Inferior parietal cortex (tissue), 1 donor: ENCODE measurements at regions not wholly inside any gene's neighbourhood (a gene's known extent, or its start where the extent isn't known, plus 50 kb on each side); places are given as distances from the start of the nearest gene placed in this dataset.
"Not testable (repeated sequence)": the region's sequence is repeated elsewhere in the genome, so short reads cannot be mapped to it uniquely, and the experiment has no call there.

Experiments
- DNase-seq: peaks from one replicate; pipeline ENCODE4 v3.0.0-alpha.2; 2016; ENCODE audit errors: extremely low spot score

DNA sequence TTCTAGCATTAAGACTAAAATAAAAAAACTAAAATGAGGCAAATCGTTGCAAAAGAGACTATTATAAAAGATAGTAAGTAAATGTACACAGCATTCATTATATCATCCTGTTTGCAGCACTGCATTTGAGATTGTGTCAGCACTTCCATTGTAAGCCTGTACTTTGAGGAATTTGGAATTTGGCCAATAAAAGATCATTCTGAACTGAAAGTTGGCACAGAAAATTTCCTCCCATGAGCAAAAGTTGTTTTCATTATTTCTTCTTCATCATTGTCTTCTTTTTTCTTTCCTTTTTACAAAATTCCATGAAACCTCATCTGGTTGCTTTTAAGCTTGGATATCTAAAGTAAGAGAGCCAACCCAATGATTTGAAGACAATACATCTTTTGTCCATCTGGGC, 199.3 kb upstream of the ADAMTSL1 start:
- peak; percentile 9 for DNase-seq

DNA sequence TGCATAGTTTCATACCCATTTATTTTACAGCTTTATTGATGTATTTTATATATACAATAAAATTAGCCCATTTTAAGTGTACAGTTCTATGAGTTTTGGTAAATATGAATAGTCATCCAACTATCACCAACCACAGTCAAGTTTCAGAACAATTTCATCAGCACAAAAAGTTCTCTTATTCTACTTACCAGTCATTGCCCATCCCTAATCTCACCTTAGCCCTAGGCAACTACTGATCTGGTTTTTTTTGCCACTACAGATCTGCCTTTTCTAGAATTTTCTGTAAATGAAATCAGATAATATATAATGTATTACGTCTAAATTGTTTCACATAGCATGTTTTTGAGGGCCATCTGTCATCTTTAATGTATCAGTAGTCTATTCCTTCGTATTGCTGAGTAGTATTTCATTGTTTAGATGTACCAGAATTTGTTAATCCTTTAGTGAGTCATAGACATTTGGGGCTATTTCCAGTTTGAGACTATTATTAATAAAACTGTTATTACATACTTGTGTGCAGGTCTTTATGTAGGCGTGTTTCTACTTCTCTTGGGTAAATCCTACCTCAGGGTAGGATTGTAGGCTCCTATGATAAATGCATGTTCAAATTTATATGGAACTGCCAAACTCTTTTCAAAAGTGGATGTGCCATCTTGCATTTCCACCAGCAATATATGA, 198.5 kb upstream of the ADAMTSL1 start:
- no peak for DNase-seq

DNA sequence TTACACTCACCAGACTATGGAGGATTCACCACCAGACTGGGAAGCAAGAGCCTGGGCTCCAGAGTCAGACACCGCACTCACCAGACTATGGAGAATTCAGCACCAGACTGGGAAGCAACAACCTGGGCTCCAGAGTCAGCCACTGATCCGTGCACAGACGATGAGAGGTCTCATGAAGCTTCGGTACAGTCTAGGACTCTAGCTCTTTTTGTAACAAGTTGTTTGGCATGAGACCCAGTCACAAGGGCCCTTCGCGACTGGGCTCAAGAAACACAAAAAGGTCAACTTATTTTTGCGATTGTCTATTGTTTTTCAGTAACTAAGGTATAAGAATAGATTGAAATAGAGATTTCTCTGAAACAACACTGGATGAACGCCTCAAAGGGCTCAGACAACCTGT, 192.7 kb upstream of the ADAMTSL1 start:
- no peak for DNase-seq

DNA sequence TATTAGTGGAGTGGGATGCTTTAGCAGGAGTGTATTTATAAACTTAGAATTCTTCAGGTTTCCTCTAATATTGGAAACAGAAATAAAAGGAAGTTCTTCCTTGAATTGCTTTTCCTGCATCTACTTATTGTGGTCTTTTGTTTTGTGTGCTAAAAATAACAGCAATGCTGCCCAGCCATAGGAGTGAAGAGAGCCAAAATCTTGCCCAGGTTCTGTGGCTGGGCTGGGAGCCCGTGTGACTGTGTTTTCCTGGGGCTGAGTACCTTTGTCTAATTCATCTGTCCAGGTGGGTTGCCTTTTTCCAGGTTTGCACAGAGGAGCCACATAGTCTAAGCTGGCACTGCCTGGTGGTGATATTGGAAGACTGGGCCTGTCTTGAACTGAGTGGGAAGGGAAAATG, 179.7 kb upstream of the ADAMTSL1 start:
- DNase-seq: no peak

DNA sequence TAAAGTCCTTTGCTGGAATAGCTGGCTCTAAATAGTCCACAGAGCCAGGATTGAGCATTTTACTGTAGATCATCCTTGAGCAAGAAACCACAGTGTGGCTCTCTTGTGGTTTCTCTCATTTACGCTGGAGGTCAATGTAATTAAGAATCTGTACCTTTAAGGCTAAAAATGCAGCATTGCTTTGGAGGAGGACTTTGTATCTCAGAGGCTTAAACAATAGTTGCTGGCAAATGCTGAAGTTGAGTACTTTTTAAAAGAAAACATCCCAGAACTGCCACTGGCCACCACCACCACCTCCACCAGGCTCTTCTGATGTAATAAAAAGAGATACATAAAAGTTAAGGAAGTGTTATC, 177.3 kb upstream of the ADAMTSL1 start:
- DNase-seq: no peak

DNA sequence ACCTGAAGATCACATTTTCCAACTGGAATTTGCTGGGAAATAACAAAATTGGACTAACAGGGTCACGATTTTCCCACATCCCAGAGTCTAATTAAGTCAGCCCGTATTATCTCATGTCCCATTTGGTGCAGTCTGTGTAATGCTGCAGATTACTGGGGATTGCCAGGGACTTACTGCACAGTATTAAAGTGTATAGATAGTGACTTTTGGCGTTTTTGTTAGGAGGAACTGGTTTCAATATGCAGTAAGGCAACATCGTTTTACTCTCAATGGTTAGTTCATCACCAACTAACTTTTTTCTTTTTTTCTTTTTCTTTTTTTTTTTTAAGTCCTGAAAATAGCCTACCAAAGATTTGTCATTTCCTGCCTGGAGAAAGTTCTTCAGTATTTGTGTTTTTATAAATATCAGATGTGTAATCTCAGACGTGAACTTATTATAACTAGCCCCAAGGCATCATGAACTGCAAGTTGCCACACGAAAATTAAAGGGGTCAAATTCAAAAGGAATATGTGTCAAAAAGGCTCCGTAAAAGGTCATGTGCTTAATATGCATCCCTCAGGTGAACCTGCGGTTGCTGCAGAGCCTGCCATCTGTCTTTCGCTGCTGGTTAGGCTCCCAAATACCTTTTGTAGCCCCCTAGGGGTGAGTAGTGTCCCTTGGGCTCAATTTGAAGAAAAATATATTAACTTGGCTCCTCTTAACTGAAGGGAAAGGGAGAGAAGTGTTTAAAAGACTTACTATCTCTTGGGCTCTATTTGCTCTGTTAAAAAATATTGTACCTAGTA, 176.7 kb upstream of the ADAMTSL1 start:
- DNase-seq: no peak

DNA sequence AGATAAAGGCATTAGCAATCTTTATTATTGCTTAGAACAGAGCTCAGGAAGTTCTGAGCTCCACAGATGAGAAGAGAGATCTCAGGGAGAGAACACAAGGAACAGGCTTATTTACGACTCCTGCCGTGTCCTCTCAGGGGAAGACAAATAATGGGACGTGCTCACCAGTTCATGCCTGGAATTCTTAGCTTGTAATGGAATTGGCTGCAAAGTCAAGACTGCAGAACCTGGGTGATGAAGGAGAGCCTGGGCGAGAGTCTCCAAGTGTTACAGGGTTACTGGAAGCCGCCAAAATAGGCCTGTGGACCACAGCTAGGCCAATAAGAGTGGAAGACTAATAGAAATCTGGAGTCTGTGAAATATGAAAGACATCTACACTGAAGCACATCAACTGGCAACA, 174.5 kb upstream of the ADAMTSL1 start:
- no peak for DNase-seq

DNA sequence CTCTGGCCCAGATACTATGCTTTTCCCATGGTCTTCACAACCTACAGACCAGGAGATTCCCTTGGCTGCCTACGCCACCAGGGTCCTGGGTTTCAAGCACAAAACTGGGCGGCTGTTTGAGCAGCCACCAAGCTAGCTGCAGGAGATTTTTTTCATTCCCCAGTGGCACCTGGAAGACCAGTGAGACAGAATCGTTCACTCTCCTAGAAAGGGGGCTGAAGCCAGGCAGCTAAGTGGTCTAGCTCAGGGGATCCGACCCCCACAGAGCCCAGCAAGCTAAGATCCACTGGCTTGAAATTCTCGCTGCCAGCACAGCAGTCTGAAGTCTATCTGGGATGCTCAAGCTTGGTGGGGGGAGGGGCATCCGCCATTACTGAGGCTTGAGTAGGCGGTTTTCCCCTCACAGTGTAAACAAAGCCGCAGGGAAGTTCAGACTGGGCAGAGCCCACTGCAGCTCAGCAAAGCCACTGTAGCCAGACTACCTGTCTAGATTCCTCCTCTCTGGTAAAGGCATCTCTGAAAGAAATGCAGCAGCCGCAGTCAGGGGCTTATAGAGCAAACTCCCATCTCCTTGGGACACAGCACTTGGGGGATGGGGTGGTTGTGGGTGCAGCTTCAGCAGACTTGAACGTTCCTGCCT, 168.7 kb upstream of the ADAMTSL1 start:
- DNase-seq: not testable (repeated sequence)

DNA sequence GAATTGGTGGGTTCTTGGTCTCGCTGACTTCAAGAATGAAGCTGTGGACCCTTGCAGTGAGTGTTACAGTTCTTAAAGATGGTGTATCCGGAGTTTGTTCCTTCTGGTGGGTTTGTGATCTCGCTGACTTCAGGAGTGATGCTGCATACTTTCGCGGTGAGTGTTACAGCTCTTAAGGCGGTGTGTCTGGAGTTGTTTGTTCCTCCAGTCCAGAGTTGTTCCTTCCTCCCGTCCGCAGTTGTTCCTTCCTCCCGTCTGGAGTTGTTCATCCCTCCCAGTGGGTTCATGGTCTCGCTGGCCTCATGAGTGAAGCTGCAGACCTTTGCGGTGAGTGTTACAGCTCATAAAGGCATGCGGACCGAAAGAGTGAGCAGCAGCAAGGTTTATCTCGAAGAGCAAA, 159.6 kb upstream of the ADAMTSL1 start:
- DNase-seq: no peak

DNA sequence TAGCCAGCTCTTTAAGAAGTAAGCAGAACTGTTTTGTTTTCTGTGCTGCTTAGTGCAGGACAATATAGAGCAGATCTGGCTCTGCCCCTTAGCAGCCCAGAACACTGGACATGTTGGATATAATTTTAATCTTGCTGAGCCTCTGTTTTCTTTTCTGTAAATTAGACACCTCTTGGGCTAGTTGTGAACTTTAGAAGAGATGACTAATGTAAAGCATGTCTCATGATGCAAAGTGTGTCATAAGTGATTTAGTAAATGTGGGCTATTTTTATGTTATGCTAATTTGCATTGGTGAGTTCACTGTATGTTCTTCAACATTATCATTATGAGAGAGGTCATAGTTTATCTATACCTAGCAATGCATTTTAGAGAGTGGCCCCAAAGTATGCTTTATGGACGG, 156.1 kb upstream of the ADAMTSL1 start:
- DNase-seq: no peak

DNA sequence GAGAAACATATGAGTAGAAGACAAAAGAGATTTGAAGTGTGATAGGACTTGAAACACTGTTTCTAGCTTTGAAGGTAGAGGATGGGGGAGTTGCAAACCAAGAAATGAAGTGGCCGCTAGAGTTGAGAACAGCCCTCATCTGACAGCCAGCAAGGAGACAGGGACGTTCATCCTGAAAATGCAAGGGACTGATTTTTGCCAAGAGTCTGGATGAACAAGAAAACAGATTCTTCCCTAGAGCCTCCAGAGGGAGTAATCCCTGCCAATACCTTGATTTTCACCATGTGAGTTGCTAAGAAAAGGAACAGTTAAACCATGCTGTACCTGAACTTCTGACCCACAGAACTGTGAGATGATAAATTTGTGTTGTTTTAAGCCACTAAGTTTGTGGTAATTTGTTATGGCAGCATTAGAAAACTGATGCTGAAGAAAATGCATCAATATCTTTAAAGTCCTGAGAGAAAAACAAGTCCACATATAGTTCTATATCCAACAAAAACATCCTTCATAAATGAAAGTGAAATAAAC, 154.0 kb upstream of the ADAMTSL1 start:
- DNase-seq: no peak

DNA sequence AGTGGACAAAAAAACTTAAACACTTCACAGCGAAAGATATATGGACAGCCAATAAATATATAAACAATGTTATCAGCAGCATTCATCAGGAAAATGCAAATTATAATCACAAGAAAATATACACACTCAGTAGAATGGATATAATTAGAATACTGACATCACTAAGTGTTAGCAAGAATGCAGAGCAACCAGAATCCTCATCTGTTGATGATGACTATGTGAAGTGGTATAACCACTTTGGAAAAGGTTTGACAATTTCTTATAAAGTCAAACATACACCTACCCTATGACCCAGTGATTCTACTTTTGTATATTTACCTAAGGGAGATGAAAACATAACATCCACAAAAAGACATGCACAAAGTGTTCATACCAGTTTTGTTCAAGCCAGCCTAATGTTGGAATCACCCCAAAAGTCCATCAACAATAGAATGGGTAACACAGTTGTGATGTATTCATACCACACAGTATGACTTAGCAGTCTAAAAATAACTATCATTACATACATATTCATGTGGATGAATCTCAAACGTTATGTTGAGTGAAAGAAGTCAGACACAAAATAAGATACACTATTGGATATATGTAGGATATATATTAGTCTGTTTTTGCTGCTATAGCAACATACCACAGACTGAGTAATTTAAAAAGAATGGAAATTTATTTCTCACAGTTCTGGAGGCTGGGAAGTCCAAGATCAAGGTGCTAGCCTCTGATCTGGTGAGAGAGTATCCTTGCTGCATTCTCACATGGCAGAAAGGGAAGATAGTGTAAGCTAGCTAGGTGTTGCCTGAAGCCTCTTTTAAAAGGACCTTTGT, 148.8 kb upstream of the ADAMTSL1 start:
- no peak for DNase-seq

DNA sequence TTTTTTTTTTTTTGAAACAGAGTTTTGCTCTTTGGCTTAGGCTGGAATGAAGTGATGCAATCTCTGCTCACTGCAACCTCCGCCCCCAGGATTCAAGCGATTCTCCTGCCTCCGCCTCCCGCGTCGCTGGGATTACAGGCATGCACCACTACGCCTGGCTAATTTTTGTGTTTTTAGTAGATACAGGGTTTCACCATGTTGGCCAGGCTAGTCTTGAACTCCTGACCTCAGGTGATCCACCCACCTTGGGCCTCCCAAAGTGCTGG, 148.3 kb upstream of the ADAMTSL1 start:
- not testable (repeated sequence) for DNase-seq

DNA sequence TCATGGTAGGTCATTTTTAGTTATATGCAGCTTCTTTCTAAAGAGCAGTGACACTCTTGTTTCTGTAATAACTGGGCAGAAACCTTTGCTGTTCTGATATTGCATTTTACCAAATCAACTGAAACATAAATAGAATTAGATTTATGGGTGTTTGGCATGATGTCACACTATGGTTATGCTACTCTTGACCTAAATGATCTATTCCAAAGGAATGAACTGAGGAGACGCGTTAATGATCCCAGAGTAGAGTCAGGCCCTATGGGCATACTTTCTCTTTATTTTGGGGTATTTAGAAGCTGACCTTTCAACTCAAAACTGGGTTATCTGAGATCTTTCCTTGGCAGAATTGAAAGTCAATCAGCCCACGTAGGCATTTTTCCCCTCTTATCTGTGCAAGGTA, 146.8 kb upstream of the ADAMTSL1 start:
- DNase-seq: no peak

DNA sequence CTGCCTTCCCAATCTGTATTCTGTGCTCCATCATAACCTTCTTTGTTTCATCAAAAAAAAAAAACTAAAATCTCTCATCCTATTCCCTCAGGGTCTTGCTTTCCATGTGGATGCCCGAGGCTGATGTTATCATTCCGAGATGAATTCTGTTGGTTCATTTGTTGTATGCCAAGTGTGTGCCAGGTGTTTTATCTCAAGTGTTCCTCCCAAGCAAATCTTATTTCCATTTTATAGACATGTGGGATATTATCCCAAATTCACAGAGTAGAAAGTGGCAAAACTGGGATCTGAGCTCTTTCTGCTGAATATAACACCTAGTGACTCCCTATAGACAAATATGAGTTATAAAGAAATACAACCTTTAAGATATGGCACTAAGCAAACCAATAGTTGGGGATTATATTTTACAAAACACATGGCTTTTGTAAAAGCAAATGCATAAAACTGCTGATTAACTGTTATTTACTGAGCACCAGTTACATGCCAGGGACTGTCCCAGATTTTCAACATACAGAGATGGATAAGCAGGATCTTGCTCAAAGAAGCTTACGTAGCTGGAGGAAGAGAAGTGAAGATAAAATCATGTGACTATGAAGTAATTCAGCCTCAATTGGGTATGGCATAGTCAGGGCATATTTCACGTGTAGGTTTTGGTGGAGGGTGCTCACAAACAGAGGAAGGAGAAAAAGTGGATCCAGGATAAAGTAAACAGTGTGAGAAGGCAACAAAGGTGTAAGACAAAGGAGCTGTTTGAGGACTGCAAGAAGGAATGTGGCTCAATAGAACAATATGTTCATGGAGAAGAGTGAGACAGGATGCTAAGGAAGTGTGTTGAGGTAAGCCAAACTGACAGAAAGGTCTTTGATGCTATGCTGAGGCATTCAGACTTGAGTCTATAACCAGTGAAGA, 143.3 kb upstream of the ADAMTSL1 start:
- no peak for DNase-seq

DNA sequence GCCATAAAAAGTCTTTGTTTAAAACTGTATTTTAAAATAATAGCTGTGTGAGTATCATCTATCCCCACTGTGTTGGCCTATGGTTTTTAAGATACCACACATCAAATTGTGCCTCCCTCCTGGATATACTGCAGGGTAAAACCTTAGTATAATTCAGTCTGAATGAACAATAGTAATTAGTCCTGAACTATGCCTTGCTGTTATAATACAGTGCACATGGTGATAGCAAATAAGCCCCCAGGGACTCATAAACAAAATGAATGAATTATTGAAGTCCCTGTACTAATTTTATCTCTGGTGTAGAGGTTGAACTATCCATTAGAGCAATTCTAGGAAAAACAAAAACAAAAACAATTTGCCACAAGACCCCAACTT, 142.7 kb upstream of the ADAMTSL1 start:
- no peak for DNase-seq

DNA sequence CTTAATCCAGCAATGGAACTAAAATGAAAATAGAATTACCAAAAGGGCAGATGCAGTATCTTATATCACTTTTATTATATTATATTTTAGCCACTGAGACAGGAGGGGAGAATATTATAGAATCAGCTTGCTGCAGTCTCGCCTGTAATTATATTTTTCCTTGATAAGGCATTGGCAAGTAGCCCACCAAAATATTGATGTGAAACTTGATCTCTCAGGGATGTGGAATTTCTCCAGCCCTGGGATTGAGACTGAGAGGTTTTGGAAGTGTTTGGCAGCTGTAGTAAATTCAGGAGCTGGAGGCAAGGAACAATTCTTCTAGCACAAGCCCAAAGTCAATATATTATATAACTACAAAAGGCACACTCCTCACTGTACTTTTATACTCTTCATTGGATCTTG, 142.1 kb upstream of the ADAMTSL1 start:
- DNase-seq: no peak

DNA sequence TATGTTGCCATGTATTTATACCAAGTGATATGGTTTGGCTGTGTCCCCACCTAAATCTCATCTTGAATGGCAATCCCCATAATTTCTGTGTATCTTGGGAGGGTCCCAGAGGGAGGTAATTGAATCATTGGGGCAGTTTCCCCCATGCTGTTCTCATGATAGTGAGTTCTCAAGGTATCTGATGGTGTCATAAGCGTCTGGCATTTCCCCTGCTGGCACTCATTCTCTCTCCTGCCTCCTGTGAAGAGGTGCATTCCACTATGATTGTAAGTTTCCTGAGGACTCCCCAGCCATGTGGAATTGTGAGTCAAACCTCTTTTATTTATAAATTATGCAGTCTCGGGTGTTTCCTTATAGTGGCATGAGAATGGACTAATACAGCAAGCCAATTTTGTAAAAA, 140.8 kb upstream of the ADAMTSL1 start:
- no peak for DNase-seq

DNA sequence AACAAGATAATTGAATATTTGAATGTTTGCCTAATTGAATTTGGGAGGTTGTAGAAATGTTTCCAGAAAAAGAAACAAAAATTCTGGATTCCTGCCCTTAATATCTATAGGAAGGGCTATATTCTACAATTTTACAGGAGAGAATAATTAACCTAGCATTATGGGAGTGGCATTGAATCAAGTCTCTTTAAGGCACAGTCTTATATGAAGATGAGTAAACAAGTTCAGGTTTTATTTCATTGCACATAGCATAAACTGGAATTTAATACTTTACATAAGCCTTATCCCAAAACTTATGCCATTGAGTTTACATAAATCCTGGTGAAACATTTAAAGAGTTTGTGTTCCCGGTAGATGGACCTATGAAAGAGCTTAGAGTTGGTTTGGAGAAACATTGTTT, 138.1 kb upstream of the ADAMTSL1 start:
- no peak for DNase-seq

DNA sequence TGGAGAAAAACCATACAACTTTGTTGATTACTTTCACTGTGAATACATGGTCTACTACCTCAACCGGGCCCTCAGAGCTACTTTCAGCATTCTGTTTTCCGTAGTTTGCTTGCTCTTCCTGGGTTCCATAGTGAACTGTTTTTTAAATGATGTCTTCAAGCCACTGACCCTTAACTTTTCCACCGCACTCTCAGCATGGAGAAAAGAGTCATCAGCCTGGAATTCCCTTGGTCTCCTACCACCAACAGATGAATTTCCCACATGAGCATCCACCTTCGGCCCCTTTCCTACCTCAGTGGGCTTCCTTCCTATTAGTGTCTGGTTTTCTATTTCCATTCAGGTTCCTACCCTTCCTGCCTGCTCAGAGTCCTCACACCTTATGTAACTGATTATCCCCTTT, 135.9 kb upstream of the ADAMTSL1 start:
- no peak for DNase-seq

DNA sequence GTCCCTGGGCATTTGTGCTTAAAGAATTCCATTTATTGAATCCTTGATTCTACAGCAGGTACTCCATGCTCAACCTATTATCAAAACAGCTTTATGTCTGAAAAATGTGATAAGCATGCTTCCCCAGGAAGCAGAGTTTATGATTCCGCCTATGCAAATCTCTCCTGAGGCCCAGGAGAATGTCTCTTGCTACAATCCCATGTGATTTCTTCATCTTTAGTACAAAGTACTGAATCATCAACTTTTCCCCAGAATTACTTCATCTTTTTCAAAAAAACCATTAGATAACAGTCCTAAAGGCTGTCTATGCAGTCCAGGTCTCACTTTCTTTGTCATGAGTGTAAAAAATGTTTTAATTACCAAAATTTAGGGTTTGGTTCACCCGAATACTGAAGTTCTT, 130.2 kb upstream of the ADAMTSL1 start:
- DNase-seq: no peak
